ENCODE measurements at regions not wholly inside any gene's neighbourhood (a gene's known extent, or its start where the extent isn't known, plus 50 kb on each side); places are given as distances from the start of the nearest gene placed in this dataset.

- Histone ChIP-seq H3K4me3 (ENCODE audit: insufficient read depth, low read depth, low read length, poor library complexity, severe bottlenecking) (no peak overlapping the region), H3K27me3 (replicated peaks; ENCODE audit: control insufficient read depth, insufficient read depth, low read length, poor library complexity, severe bottlenecking) (no peaks in the 10 kb centered on the region), H3K4me1 (ENCODE audit: control insufficient read depth, insufficient read depth, low read length, poor library complexity, severe bottlenecking) (no peaks in the 10 kb centered on the region), H3K27ac (ENCODE audit: insufficient read depth, low read length, poor library complexity, severe bottlenecking) (no peak overlapping the region), H3K9me3 (ENCODE audit: control insufficient read depth, low read length) (no peaks in the 10 kb centered on the region), H3K36me3 (ENCODE audit: control insufficient read depth, insufficient read depth, low read length) (no peaks in the 10 kb centered on the region)
- DNase-seq = no peak
These were observed 89.7 kb upstream of the CLDN10 start for GRCh38 chr13:95462801-95463200.

DNA sequence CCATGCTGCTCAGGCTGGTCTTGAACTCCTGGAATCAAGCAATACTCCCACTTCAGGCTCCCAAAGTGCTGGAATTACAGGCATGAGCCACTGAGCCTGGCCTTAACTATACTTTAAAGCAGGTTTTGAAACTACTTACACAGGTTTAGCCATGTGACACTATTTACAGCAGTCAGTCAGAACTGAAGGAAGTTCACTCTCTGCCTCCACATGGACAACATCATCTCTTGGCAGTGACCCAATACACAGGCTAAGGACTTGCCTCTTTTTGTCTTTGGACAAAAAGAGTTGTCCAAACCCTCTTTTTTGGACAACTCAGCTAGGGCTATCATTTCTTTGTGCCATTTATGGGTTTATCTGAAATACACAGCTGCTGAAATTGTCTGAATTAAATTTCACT lies 89.0 kb upstream of the CLDN10 start:
- DNase-seq = no peak

DNA sequence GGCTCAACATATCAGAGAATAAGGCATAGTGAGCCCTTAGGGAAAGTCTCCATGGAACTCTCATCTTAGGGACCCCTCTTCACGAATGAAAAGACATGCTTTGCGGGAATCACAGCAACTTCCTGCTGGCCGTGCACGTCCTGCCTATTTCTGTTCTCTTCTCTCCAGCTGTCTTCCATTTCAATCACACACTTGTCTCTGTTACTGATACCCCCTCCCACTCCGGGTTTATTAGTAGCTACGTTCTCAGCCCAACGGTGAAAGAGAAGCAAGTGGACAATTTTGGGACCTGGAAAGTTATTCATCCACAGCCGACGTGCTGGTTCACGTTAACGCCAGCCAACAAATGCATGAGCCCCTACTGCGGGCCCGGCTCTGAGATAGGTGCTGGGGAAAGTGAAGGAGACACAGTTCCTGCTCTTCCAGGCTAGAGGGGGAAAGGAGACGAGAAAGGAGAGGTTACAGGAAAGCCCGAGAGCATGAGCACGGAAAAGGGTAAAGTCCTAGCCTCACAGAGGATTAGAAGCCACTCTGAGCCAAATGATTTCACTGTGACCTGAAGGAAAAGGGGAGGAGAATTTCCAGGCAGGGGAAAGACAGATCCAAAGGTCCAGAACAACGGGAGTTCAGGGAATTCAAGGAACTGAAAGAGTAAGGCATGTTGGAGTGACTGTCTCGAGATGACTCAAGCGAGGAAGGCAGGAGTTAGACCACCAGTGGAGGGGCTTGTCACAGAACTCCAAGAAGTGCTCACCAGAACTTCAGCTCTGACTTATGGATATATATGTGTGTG lies 81.8 kb upstream of the CLDN10 start:
- no peaks in the 10 kb centered on the region for H3K27me3 ChIP-seq (replicated peaks; ENCODE audit: control insufficient read depth, insufficient read depth, low read length, poor library complexity, severe bottlenecking)
- no peak for DNase-seq

More for the DNA sequence above, 89.0 kb upstream of the CLDN10 start:
- no peaks in the 10 kb centered on the region for H3K27me3 ChIP-seq (replicated peaks; ENCODE audit: control insufficient read depth, insufficient read depth, low read length, poor library complexity, severe bottlenecking)
- no peaks in the 10 kb centered on the region for H3K9me3 ChIP-seq (ENCODE audit: control insufficient read depth, low read length)
- no peak overlapping the region for H3K4me3 ChIP-seq (ENCODE audit: insufficient read depth, low read depth, low read length, poor library complexity, severe bottlenecking)
- H3K4me1 ChIP-seq (ENCODE audit: control insufficient read depth, insufficient read depth, low read length, poor library complexity, severe bottlenecking) = no peaks in the 10 kb centered on the region
- no peaks in the 10 kb centered on the region for H3K36me3 ChIP-seq (ENCODE audit: control insufficient read depth, insufficient read depth, low read length)
- no peak overlapping the region for H3K27ac ChIP-seq (ENCODE audit: insufficient read depth, low read length, poor library complexity, severe bottlenecking)

GRCh38 chr13:95471960-95472359 lies 80.6 kb upstream of the CLDN10 start:
- DNase-seq = no peak
- no peak overlapping the region for H3K4me3 ChIP-seq (ENCODE audit: insufficient read depth, low read depth, low read length, poor library complexity, severe bottlenecking)

More for the DNA sequence above, 81.8 kb upstream of the CLDN10 start:
- Histone ChIP-seq H3K27ac (ENCODE audit: insufficient read depth, low read length, poor library complexity, severe bottlenecking) (no peak overlapping the region), H3K36me3 (ENCODE audit: control insufficient read depth, insufficient read depth, low read length) (no peaks in the 10 kb centered on the region), H3K9me3 (ENCODE audit: control insufficient read depth, low read length) (no peaks in the 10 kb centered on the region), H3K4me1 (ENCODE audit: control insufficient read depth, insufficient read depth, low read length, poor library complexity, severe bottlenecking) (no peaks in the 10 kb centered on the region), H3K4me3 (ENCODE audit: insufficient read depth, low read depth, low read length, poor library complexity, severe bottlenecking) (no peak overlapping the region)

DNA sequence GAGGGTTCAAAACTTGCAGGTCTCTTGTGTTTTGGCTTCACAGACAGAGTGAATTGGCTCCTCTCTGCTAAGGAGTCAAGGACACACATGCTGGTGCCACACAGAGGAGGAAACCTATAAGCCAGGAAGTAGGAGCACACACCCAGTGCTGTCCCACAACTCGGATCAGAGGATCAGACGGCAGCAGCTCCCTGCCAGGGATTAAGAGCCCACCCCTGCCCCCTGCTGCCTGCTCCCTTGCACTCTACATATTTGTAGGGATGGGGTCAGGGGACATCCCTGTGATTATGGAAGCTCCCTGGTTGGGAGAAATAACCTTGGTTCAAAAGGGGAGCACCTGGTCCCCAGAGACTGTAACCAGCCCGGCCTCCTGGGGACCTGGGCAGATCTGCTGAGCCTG lies 77.5 kb upstream of the CLDN10 start:
- no peaks in the 10 kb centered on the region for H3K27me3 ChIP-seq (replicated peaks; ENCODE audit: control insufficient read depth, insufficient read depth, low read length, poor library complexity, severe bottlenecking)
- no peak for DNase-seq
- no peak overlapping the region for H3K27ac ChIP-seq (ENCODE audit: insufficient read depth, low read length, poor library complexity, severe bottlenecking)
- no peaks in the 10 kb centered on the region for H3K4me1 ChIP-seq (ENCODE audit: control insufficient read depth, insufficient read depth, low read length, poor library complexity, severe bottlenecking)
- H3K4me3 ChIP-seq (ENCODE audit: insufficient read depth, low read depth, low read length, poor library complexity, severe bottlenecking) = no peak overlapping the region
- H3K36me3 ChIP-seq (ENCODE audit: control insufficient read depth, insufficient read depth, low read length) = no peaks in the 10 kb centered on the region
- H3K9me3 ChIP-seq (ENCODE audit: control insufficient read depth, low read length) = no peaks in the 10 kb centered on the region

More at GRCh38 chr13:95471960-95472359, 80.6 kb upstream of the CLDN10 start:
- no peaks in the 10 kb centered on the region for H3K36me3 ChIP-seq (ENCODE audit: control insufficient read depth, insufficient read depth, low read length)
- no peaks in the 10 kb centered on the region for H3K4me1 ChIP-seq (ENCODE audit: control insufficient read depth, insufficient read depth, low read length, poor library complexity, severe bottlenecking)
- H3K27me3 ChIP-seq (replicated peaks; ENCODE audit: control insufficient read depth, insufficient read depth, low read length, poor library complexity, severe bottlenecking) = no peaks in the 10 kb centered on the region
- no peak overlapping the region for H3K27ac ChIP-seq (ENCODE audit: insufficient read depth, low read length, poor library complexity, severe bottlenecking)
- H3K9me3 ChIP-seq (ENCODE audit: control insufficient read depth, low read length) = no peaks in the 10 kb centered on the region

DNA sequence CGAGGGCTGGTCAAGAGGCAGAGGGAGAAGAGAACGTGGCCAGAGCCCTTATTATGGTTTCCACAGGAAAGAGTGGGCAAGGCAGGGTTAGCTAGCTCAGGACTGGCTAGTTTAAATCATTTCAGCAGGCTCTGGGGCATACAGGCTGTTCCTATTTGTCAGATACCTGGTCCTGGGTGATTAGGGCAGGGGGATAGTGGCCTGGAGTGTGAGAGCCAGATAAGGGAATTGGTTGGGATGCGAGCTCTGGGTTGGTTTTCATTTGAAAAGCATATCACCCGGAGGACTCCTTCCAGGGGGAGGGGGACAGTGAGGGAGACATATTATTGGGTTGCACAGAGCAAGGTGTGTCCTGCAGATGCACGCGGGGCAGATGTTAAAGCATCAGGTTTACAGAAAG lies 75.3 kb upstream of the CLDN10 start:
- Histone ChIP-seq H3K9me3 (ENCODE audit: control insufficient read depth, low read length) (no peaks in the 10 kb centered on the region), H3K4me3 (ENCODE audit: insufficient read depth, low read depth, low read length, poor library complexity, severe bottlenecking) (no peak overlapping the region), H3K36me3 (ENCODE audit: control insufficient read depth, insufficient read depth, low read length) (no peaks in the 10 kb centered on the region), H3K27ac (ENCODE audit: insufficient read depth, low read length, poor library complexity, severe bottlenecking) (no peak overlapping the region), H3K27me3 (replicated peaks; ENCODE audit: control insufficient read depth, insufficient read depth, low read length, poor library complexity, severe bottlenecking) (no peaks in the 10 kb centered on the region), H3K4me1 (ENCODE audit: control insufficient read depth, insufficient read depth, low read length, poor library complexity, severe bottlenecking) (no peaks in the 10 kb centered on the region)
- DNase-seq = no peak

DNA sequence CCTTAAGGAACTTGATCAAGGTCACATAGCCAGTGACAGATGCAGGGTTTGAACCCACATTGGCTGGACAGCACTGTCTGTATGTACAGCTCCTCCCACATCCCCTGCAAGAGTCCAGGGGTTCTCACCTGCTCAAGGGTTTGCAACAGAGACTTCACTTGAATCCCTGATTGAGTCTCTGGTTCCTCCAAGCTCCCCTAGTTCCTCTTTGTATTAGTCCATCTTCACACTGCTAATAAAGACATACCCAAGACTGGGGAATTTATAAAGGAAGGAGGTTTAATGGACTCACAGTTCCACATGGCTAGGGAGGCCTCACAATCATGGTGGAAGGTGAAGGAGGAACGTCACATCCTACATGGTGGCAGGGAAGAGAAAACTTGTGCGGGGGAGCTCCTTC lies 72.8 kb upstream of the CLDN10 start:
- H3K27ac ChIP-seq (ENCODE audit: insufficient read depth, low read length, poor library complexity, severe bottlenecking) = no peak overlapping the region
- H3K36me3 ChIP-seq (ENCODE audit: control insufficient read depth, insufficient read depth, low read length) = no peaks in the 10 kb centered on the region
- no peaks in the 10 kb centered on the region for H3K9me3 ChIP-seq (ENCODE audit: control insufficient read depth, low read length)
- no peaks in the 10 kb centered on the region for H3K27me3 ChIP-seq (replicated peaks; ENCODE audit: control insufficient read depth, insufficient read depth, low read length, poor library complexity, severe bottlenecking)
- H3K4me1 ChIP-seq (ENCODE audit: control insufficient read depth, insufficient read depth, low read length, poor library complexity, severe bottlenecking) = no peaks in the 10 kb centered on the region
- no peak for DNase-seq
- H3K4me3 ChIP-seq (ENCODE audit: insufficient read depth, low read depth, low read length, poor library complexity, severe bottlenecking) = no peak overlapping the region

DNA sequence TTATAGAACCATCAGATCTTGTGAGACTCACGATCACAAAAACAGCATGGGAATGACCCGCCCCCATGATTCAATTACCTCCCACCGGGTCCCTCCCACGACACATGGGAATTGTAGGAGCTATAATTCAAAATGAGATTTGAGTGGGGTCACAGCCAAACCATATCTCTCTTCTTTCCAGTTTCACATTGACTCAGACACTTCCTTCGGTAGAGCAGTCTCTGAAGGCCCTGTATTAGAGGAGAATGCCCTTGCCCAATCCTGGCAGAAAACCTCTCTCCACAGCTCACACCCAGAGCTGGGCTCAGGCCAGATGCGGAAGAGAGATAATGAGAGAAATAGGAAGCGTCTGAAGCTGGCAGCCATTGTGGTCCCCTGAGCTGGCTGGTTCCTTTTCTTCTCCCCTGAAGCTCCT lies 72.4 kb upstream of the CLDN10 start:
- Histone ChIP-seq H3K4me3 (ENCODE audit: insufficient read depth, low read depth, low read length, poor library complexity, severe bottlenecking) (no peak overlapping the region), H3K4me1 (ENCODE audit: control insufficient read depth, insufficient read depth, low read length, poor library complexity, severe bottlenecking) (no peaks in the 10 kb centered on the region), H3K27me3 (replicated peaks; ENCODE audit: control insufficient read depth, insufficient read depth, low read length, poor library complexity, severe bottlenecking) (no peaks in the 10 kb centered on the region), H3K9me3 (ENCODE audit: control insufficient read depth, low read length) (no peaks in the 10 kb centered on the region), H3K27ac (ENCODE audit: insufficient read depth, low read length, poor library complexity, severe bottlenecking) (no peak overlapping the region), H3K36me3 (ENCODE audit: control insufficient read depth, insufficient read depth, low read length) (no peaks in the 10 kb centered on the region)
- no peak for DNase-seq

DNA sequence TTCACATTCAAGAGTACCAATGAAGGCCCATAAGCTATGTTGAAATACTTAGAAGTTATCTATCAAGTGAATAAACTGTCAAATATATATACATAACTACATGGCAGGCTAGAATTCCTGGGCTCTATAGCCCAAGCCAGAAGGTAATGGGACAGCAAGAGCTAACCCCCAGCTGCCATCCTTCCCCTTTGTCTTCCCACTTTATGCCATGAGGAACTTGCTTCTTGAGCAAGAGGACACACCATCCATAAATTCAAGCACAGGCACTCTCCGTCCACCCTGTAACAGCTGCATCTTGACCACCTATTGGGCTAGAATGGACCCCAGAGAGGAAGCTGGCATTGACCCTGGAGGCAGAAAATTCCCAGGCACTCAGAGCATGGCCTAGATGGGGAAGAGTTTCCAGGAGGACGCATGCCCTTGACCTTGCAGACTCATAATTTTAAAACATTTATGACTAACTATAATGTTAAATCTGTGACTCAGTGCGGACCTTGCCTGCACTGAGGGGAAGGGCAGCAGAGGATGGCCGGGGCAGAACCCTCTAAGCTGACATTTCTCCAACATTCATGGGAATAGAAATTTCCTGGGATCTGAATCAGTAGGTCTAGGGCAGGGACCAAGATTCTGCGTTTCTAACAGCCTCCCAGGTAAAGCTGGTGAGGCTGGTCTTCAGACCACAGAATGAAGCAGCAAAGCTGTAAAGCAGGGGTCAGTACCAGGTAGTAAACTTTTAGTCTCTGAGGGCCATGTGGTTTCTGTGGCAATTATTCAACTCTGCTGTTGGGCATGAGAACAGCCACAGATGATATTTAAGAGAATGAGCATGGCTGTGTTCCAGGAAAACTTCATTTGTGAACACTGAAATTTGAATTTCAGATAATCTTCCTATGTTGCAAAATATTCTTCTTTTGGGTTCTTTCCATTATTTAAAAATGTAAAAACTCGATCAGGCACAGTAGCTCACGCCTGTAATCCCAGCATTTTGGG lies 71.4 kb upstream of the CLDN10 start:
- Histone ChIP-seq H3K4me1 (ENCODE audit: control insufficient read depth, insufficient read depth, low read length, poor library complexity, severe bottlenecking) (no peaks in the 10 kb centered on the region), H3K4me3 (ENCODE audit: insufficient read depth, low read depth, low read length, poor library complexity, severe bottlenecking) (no peak overlapping the region), H3K36me3 (ENCODE audit: control insufficient read depth, insufficient read depth, low read length) (no peaks in the 10 kb centered on the region), H3K9me3 (ENCODE audit: control insufficient read depth, low read length) (no peaks in the 10 kb centered on the region), H3K27ac (ENCODE audit: insufficient read depth, low read length, poor library complexity, severe bottlenecking) (no peak overlapping the region), H3K27me3 (replicated peaks; ENCODE audit: control insufficient read depth, insufficient read depth, low read length, poor library complexity, severe bottlenecking) (no peaks in the 10 kb centered on the region)
- DNase-seq = no peak

GRCh38 chr13:95484052-95484451 lies 68.5 kb upstream of the CLDN10 start:
- H3K4me1 ChIP-seq (ENCODE audit: control insufficient read depth, insufficient read depth, low read length, poor library complexity, severe bottlenecking) = no peaks in the 10 kb centered on the region
- no peaks in the 10 kb centered on the region for H3K9me3 ChIP-seq (ENCODE audit: control insufficient read depth, low read length)
- H3K4me3 ChIP-seq (ENCODE audit: insufficient read depth, low read depth, low read length, poor library complexity, severe bottlenecking) = no peak overlapping the region
- no peak for DNase-seq
- H3K27me3 ChIP-seq (replicated peaks; ENCODE audit: control insufficient read depth, insufficient read depth, low read length, poor library complexity, severe bottlenecking) = no peaks in the 10 kb centered on the region
- H3K36me3 ChIP-seq (ENCODE audit: control insufficient read depth, insufficient read depth, low read length) = no peaks in the 10 kb centered on the region
- no peak overlapping the region for H3K27ac ChIP-seq (ENCODE audit: insufficient read depth, low read length, poor library complexity, severe bottlenecking)
